Type B pancreatic cell (in vitro differentiated cells): ENCODE measurements at regions not wholly inside any gene's neighbourhood (a gene's known extent, or its start where the extent isn't known, plus 50 kb on each side); places are given as distances from the start of the nearest gene placed in this dataset.

Source experiments
- DNase-seq: peaks from one replicate; pipeline ENCODE4 v3.0.0; 2021; ENCODE audit warnings: mixed read lengths; ENCODE audit not compliant: unreplicated experiment; ENCODE audit errors: extremely low spot score
- H3K27ac Mint-ChIP-seq: 2 replicates; pipeline ENCODE4 v1.8.0; 2021; ENCODE audit warnings: mild to moderate bottlenecking, mixed read lengths
- H3K27me3 Mint-ChIP-seq: 2 replicates; pipeline ENCODE4 v1.8.0; 2021; ENCODE audit warnings: mixed read lengths
- H3K36me3 Mint-ChIP-seq: 2 replicates; pipeline ENCODE4 v1.8.0; 2021; ENCODE audit warnings: mixed read lengths
- H3K4me1 Mint-ChIP-seq: one replicate; pipeline ENCODE4 v1.8.0; 2021; ENCODE audit warnings: mixed read lengths; ENCODE audit not compliant: unreplicated experiment
- H3K4me3 Mint-ChIP-seq: 2 replicates; pipeline ENCODE4 v1.8.0; 2021; ENCODE audit warnings: mild to moderate bottlenecking, mixed read lengths
- H3K9me3 Mint-ChIP-seq: 2 replicates; pipeline ENCODE4 v1.8.0; 2021; ENCODE audit warnings: mixed read lengths
- CTCF ChIP-seq: fragments of 200-600 bp; sonication (generic); conservative IDR thresholded peaks from 2 replicates; pipeline ENCODE4 v1.5.0; 2021; ENCODE audit warnings: antibody characterized with exemption, mild to moderate bottlenecking

DNA sequence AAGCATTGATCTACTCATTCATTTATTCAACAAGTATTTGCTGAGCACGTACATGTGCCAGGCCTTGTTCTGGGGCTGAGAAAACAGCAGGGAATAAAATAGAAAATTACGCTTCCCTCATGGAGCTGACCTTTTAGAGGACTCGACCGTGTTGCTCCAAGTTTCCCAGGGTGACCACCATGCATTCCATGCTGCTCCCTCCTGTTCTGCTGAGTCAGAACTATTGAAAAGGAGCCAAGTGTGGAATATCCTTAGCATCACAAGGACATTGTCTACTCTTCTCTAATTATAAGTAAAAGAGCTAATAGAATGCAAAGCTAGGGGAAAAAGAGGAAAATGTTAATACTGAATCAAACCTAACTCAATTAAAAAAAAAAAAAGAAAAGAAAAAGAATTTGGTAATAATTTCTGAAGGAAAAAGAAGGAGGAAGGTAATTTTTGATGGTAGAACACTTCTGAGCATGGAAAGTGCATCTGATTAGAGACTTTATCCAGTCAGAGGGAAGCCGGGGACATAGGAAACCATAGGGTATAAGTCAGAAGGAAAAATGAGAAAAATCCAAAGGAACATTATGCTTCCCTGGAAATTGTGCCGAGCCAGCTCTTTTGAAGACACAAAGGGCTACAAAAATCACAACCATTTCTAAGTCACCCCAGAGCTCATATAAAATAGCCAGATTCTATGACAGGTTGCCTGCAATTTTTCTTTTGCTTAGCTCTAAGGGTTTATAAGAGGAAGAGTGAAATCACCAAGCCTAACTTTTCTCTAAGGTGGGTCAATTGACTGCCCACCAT, 339.4 kb downstream of the RND3 start:
- H3K4me3 Mint-ChIP-seq, result no peak overlapping the region
- H3K9me3 Mint-ChIP-seq, result peaks cover 21% of the 10 kb centered on the region
- DNase-seq, result no peak
- H3K36me3 Mint-ChIP-seq, result no peaks in the 10 kb centered on the region
- TF ChIP-seq CTCF, result no peak
- H3K27me3 Mint-ChIP-seq, result no peaks in the 10 kb centered on the region
- H3K4me1 Mint-ChIP-seq, result peaks cover 8% of the 10 kb centered on the region
- H3K27ac Mint-ChIP-seq, result no peak overlapping the region

- Mint-ChIP-seq H3K4me1 (peaks cover 8% of the 10 kb centered on the region), H3K9me3 (peaks cover 21% of the 10 kb centered on the region), H3K27me3 (no peaks in the 10 kb centered on the region), H3K36me3 (no peaks in the 10 kb centered on the region), H3K4me3 (no peak overlapping the region), H3K27ac (no peak overlapping the region)
- TF ChIP-seq CTCF, result no peak
- DNase-seq, result no peak
Observed at GRCh38 chr2:150146879-150147278, 340.6 kb downstream of the RND3 start.

DNA sequence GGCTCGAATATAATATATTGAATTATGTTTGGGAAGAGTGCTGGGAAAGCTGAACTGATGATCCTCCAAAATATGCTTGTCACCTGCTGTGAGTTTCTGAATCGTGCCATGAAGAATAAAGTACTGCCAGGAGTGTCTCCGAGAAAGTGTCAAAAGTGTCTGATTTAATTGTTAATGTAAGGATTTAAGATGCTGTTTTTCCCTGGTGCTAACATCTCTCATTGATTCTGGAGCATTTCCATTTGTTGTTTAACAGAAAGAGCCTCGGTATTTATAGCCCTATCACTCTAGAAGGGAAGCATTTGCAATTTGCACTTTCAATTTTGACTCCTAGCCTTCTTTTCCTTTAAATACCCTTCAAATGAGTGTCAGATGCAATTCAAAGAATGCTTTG, 342.2 kb downstream of the RND3 start:
- Mint-ChIP-seq H3K4me3 (no peak overlapping the region), H3K27me3 (no peaks in the 10 kb centered on the region), H3K9me3 (peaks cover 21% of the 10 kb centered on the region), H3K36me3 (no peaks in the 10 kb centered on the region), H3K4me1 (peaks cover 16% of the 10 kb centered on the region), H3K27ac (no peak overlapping the region)
- no peak for TF ChIP-seq CTCF
- no peak for DNase-seq

- no peak overlapping the region for H3K27ac Mint-ChIP-seq
- TF ChIP-seq CTCF, result no peak
- no peaks in the 10 kb centered on the region for H3K36me3 Mint-ChIP-seq
- no peaks in the 10 kb centered on the region for H3K27me3 Mint-ChIP-seq
- peaks cover 21% of the 10 kb centered on the region for H3K9me3 Mint-ChIP-seq
- no peak for DNase-seq
- no peak overlapping the region for H3K4me3 Mint-ChIP-seq
- peaks cover 21% of the 10 kb centered on the region for H3K4me1 Mint-ChIP-seq
Observed at GRCh38 chr2:150144546-150145298, 342.7 kb downstream of the RND3 start.

DNA sequence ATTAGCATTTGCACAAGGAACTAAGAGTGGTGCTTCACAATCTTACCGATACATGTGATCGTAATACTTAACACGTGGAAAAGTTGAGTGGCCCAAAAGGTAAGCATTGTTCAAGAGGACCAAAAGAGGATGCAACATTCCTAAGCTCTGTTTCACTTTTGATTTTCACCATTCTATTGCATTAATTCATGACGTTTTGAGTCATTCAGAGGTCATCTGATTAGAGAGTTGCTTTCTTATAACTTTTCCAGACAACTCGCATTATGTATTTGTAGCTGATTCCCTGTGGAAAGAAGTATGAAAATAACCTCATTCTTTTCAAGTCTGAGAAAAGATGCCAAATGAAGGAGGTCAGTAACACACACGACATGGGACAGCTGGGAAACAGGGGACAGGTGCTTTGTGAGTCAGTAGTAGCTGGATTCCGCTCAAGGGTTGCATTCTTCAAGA, 344.4 kb downstream of the RND3 start:
- no peak for TF ChIP-seq CTCF
- Mint-ChIP-seq H3K4me3 (no peak overlapping the region), H3K9me3 (peaks cover 21% of the 10 kb centered on the region), H3K27ac (no peak overlapping the region), H3K27me3 (no peaks in the 10 kb centered on the region), H3K36me3 (no peaks in the 10 kb centered on the region), H3K4me1 (peaks cover 31% of the 10 kb centered on the region)
- DNase-seq, result no peak
